ENCODE measurements at regions not wholly inside any gene's neighbourhood (a gene's known extent, or its start where the extent isn't known, plus 50 kb on each side); places are given as distances from the start of the nearest gene placed in this dataset.

DNA sequence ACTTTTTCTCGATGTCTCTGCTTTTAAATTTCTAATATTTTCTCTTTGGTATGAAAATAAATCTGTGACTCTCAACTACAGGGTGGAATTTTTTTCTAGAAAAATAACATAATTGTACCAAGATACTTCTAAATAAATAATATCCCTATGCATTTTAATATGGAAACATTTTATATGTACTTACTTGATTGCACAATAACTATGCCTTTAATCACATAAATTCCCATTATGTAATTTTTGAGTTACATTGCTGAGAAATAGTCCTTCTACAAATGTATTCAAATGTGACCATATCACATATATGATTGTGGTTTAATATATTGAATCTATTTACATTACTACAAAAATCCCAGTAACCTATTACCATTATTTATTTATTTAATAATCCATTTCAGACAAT is 1543.3 kb upstream of the PABPC4L start:
- no peak for DNase-seq

DNA sequence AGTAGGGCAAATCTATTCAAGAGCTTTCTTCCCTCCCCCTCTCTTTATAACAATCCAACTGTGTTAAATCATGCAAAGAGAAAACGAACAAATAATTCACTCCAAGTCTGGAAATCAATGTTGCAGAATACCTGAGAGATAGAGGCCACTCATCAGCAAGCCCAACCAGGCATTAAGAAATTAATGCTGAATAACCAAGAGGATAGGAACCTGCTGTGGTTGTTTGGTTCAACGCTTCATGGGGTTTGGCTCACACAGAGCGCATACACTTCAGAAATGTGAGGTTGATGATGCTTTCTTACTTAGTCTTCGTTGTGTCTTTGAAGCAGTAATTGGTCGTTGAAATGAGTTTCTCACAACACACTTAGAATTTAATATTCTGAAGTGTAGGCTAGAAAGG is 1540.0 kb upstream of the PABPC4L start:
- DNase-seq = no peak

DNA sequence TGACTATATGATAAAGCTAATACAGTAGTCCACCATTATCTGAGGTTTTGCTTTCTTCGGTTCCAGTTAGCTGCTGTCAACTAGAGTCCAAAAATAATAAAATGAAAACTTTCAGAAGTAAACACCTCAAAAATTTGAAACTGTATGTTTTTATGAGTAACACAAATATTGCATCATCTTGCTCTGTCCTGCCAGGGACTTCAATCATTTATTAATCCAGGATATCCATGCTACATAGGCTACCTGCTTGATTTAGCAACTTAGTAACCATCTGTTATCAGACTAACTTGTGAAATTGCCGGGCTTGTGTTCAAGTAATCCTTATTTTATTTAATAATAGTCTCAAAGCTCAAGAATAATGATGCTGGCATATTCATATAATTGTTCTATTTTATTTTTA is 1537.8 kb upstream of the PABPC4L start:
- no peak for DNase-seq

DNA sequence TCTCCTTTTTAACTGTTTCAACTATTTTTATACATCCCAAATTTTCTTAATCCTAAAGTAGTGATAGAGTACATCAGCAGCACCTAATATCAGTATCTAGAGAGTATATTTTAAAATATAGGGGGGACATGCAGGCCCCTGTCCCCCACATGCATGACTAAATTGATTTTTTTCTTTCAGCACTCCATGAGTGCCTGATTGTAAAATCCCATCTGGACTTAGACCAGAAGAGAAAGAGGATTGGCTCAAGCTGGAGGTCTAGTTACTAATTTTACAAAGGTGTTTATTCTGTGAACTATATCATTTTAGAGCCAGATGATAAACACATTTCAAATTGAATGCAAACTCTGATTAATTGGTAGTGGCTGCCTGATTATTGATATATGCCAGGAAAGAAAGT is 1533.9 kb upstream of the PABPC4L start:
- DNase-seq = no peak

DNA sequence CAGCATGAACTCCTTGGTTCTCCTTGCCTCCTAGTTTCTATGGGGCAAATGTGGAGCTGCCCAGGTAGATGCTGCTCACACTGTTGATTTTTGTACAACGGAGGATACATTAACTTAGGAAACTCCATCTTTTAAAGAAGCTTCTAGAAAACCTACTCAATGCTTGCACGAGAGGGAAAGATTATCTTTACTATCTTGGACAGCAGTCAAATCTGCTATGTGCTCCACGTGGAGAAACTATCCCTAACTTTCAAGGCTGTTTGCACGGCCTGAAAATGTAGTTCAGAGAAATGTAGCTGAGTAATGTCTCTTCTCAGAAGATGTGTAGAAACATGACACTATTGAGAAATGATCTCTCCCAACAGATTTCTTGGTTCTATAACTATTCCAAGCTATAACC is 1530.9 kb upstream of the PABPC4L start:
- no peak for DNase-seq

DNA sequence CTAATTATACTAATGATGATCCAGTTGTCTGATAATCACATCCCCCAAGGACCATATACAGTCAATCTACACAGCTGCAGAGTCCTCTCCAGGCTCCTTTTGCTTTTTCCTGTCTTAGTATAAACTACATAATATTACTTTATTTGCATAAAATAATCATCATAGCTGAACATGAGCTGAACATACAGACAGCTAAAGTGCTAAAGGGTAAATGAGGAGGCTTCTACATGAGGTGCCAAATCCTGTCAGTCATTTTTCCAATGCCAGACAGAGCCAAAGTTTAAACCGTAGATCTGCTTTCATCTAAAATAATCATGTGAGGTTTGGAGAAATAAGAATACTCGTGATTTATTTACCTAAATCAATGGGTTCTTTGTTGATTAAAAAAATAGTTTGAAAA is 1530.1 kb upstream of the PABPC4L start:
- no peak for DNase-seq

DNA sequence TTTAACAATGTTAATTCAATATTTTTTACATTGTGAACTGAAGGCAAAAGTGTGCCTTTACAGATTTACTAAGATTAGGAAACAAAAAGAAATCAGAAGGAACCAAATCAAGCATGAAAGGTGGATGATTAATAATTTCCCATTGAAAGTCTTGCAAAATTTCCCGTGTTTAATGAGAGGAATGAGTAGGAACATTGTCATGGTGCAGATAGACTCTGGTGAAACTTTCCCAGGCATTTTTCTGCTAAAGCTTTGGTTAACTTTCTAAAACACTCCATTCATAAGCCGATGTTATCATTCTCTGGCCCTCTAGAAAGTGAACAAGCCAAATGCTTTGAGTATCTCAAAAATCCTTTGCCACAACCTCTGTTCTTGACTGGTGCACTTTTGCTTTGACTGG is 1522.8 kb upstream of the PABPC4L start:
- DNase-seq = no peak

DNA sequence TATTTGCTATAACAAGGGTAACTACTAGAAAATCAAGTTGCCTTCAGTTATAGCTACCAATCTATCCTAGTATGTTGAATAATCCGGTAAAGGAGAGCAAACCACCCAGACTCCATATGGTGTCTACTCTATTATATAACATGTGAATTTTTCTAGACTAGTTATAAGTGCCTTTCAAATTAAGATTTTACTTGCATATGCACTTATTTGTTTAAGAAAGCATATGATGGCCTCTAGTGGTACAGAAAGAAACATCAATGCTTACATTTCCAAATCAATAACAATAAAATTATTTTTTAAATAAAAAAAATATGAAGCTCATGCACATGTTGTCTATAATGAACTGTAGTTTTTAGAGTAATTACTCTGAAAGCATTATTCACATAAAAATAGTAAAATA is 1516.4 kb upstream of the PABPC4L start:
- no peak for DNase-seq

DNA sequence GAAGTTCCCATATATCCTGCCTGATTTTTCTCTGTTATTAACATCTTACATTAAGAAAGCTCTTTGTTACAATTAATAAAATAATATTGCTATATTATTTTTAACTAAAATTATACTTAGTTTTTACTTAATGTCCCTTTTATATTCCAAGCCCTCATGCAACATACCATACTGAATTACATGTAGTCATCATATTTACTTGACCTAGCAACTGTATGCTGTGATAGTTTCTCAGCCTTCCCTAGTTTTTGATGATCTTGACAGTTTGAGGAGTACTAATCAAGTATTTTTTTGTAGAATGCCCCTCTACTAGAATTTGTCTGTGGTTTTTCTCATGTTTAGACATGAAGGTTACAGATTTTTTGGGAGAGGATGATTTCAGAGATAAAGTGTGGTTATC is 1503.8 kb upstream of the PABPC4L start:
- no peak for DNase-seq

DNA sequence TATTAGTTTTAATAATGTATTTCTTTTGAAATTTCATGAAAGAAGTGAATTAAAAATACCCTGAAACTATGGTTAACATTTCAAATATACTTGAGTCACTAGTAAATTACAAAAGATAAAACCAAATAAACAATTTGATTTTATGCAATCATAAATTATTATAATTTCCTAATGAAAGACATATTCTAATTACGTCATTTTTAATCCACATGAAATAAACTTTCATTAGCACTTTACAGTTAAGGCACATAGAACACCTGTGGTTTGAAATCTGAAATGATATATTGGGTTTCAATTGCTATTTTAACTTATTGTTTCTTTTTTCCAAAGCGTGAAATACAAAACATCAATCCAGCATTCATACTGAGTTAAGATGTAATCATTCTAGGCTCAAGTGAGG is 1492.5 kb upstream of the PABPC4L start:
- no peak for DNase-seq

DNA sequence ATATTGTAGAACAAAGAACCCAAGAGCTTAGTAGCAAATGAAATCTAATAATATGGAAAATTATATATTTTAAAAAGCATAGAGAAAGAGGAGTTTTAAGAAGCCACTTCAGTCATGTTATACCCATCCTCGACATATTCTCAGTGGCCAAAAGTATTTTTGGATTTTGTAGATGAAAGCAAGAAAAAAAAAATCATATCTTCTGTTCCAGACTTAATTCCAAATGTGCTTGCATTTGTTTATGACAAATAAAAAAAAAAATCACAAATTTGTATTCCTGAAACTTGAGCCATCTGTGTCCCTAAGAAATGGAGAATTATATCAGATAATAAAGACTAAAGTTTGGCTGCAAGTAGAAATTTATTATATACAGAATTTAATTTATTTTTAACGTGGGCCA is 1482.4 kb upstream of the PABPC4L start:
- no peak for DNase-seq

DNA sequence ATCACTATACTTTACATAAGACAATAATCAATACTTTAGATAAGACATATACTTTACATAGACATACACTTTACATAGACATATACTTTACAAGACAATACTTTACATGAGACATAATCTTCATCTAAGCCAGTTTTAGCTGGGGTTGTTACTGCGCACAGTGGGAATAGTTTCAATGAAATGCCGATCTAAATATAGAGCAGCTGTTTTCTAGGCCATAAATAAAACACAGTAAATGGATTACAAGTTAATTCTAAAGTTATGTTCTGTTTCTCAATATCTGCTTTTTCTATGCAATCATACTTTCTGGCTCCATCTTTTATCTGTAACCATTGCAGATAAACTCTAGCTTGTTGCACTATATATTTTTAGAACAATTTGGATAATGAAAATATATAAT is 1470.6 kb upstream of the PABPC4L start:
- no peak for DNase-seq

DNA sequence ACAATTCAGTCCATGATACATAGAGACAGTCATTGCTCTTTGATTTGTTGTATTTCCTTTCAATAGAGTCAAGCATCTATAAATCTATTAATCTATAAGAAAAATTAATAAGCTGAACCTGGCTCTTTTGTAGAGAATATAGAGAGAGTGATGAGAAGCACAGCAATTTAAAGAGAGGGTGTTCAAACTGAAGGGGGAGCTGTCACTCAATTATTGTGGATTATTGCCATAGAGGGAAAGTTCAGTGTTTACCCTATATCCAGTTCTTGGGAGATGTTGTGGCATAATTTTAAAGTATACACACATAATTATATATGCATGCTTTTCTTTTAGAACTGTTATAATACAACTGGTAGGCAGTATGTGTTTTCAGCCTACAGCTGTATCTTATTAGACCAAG is 1469.0 kb upstream of the PABPC4L start:
- no peak for DNase-seq

All from NCI-H2171 treated with DMSO at 0.1 percent for 48 hours (cell line).